ENCODE measurements at regions not wholly inside any gene's neighbourhood (a gene's known extent, or its start where the extent isn't known, plus 50 kb on each side); places are given as distances from the start of the nearest gene placed in this dataset.
"Not testable (repeated sequence)": the region's sequence is repeated elsewhere in the genome, so short reads cannot be mapped to it uniquely, and the experiment has no call there.

DNA sequence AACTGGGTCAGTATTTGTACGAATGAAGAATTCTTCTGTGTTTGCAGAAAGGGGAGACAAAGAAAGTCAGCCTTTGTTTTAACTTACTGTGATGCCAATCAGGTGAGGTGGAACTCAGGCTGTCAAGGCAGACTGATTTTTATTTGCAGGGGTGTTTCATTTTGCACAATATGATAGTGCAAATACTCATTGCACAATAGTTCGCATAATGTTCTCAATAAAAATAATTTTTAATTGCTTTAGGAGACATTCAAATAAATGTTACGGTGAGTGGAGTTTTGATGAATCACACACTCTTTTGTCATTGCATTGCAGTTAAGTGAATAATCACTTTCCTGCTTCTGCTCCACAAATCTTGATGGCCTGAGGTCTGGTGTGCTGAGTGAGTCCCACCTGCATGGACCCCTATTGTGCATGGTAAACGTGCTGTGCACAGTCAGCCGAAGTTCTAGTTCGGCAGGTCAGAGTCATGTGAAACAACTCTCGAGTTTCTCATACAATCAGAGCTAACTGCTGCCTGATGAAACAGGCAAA lies 141.3 kb upstream of the FZD8 start:
- DNase-seq: no peak
- intact Hi-C loops (cut with DNase I): no loop called here
- no peaks in the 10 kb centered on the region for H3K9me3 ChIP-seq (ENCODE audit: control insufficient read depth, low read length)
- 54% methylated on average over 7 of the region's 7 CpGs for WGBS
- no peak overlapping the region for H3K4me3 ChIP-seq (ENCODE audit: low read length)
- no peak for ATAC-seq
- H3K27ac ChIP-seq (ENCODE audit: low read length): no peak overlapping the region
- H3K27me3 ChIP-seq (ENCODE audit: control insufficient read depth, insufficient read depth): no peaks in the 10 kb centered on the region
- no peaks in the 10 kb centered on the region for H3K4me1 ChIP-seq (ENCODE audit: control insufficient read depth, insufficient read depth, low read length)

DNA sequence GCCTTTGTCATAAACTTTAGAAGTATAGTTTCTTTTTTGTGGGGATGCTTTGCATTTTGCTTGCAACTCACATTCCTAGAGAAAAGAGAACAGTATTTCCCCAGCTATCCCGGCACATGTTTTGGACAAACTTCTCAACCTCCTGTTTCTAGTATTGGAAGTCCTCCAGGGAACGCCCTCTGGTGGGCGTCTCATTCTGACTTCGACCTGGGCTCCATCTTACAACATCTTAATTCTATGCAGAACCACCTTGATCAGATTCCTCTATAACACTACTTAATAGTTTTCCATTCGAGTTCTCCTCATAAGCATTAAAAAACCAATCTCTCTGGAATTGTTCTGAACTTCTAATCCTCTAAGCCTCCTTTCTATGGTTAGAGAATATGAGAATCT lies 139.5 kb upstream of the FZD8 start:
- no peaks in the 10 kb centered on the region for H3K9me3 ChIP-seq (ENCODE audit: control insufficient read depth, low read length)
- WGBS: 44% methylated on average over 5 of the region's 5 CpGs
- no peak overlapping the region for H3K4me3 ChIP-seq (ENCODE audit: low read length)
- no peaks in the 10 kb centered on the region for H3K4me1 ChIP-seq (ENCODE audit: control insufficient read depth, insufficient read depth, low read length)
- ATAC-seq (no peak), DNase-seq (peak in 1 of 3 donors; percentile 59)
- H3K27ac ChIP-seq (ENCODE audit: low read length): no peak overlapping the region
- no peaks in the 10 kb centered on the region for H3K27me3 ChIP-seq (ENCODE audit: control insufficient read depth, insufficient read depth)
- intact Hi-C loops (cut with DNase I): no loop called here

DNA sequence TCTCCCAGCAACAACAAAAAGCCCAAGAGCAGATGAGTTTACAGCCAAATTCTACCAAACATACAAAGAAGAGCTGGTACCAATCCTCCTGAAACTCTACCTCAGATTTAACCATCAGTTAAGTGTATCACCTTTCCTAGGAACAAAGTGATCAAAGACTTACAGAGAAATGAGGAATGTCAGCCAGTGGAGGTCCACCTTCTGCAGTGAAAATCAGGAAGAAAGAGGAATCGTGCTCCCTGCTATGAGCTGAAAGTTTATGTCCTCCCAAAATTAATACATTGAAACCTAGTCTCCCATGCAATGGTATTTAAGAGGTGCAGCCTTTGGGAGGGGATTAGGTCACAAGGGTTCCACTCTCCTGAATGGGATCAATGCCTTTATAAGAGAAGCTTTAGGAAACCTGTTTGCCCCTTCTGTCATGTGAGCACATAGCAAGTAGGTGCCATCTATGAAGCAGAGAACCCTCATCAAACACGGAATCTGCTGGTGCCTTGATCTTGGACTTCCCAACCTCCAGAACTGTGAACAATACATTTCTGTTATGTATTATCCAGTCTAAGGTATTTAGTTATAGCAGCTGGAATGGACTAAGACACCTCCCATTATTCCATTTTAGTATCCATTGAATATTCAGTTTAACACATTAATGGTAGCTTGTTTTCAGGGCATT lies 139.0 kb upstream of the FZD8 start:
- no peak for DNase-seq
- Histone ChIP-seq H3K4me3 (ENCODE audit: low read length) (no peak overlapping the region), H3K27me3 (ENCODE audit: control insufficient read depth, insufficient read depth) (no peaks in the 10 kb centered on the region), H3K9me3 (ENCODE audit: control insufficient read depth, low read length) (no peaks in the 10 kb centered on the region), H3K4me1 (ENCODE audit: control insufficient read depth, insufficient read depth, low read length) (no peaks in the 10 kb centered on the region), H3K27ac (ENCODE audit: low read length) (no peak overlapping the region)
- no peak for ATAC-seq
- WGBS: 93% methylated on average over 2 of the region's 2 CpGs
- intact Hi-C loops (cut with DNase I): no loop called here

DNA sequence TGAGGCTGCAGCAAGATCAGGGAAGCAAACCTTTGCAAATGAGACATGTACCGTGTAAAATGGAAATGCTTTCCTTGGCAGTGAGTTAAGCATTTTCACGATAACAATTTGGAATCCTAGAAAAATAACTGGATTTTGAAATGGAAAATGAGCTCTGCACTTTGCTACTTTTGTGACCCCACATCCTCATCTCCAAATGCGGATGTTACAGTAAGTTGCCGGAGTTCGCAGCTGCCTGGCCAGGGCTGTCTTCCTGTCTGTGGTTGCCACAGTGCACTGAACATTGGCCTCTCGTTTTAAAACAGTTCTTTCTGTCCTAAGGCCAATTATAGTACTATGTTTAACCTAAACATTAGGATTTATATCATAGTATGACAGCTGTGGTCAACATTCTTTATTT lies 136.2 kb upstream of the FZD8 start:
- intact Hi-C loops (cut with DNase I): no loop called here
- Histone ChIP-seq H3K9me3 (ENCODE audit: control insufficient read depth, low read length) (no peaks in the 10 kb centered on the region), H3K4me1 (ENCODE audit: control insufficient read depth, insufficient read depth, low read length) (no peaks in the 10 kb centered on the region), H3K4me3 (ENCODE audit: low read length) (no peak overlapping the region), H3K27me3 (ENCODE audit: control insufficient read depth, insufficient read depth) (no peaks in the 10 kb centered on the region), H3K27ac (ENCODE audit: low read length) (no peak overlapping the region)
- 33% methylated on average over 6 of the region's 6 CpGs for WGBS
- ATAC-seq (peak; percentile 38 to 52), DNase-seq (peak in 1 of 3 donors; percentile 60)

DNA sequence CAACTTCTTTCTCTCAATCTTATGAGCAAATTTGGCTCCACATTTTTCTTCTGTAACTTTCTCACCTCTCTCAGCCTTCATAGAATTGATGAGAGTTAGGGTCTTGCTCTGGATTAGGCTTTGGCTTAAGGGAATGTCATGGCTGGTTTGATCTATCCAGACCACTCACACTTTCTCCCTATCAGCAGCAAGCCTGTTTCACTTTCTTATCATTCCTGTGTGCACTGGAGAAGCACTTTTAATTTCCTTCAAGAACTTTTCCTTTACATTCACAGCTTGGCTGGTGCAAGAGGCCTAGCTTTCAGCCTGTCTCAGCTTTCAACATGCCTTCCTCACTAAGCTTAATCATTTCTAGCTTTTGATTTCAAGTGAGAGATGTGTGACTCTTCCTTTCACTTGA lies 134.5 kb upstream of the FZD8 start:
- H3K4me1 ChIP-seq (ENCODE audit: control insufficient read depth, insufficient read depth, low read length); H3K4me3 ChIP-seq (ENCODE audit: low read length); H3K27me3 ChIP-seq (ENCODE audit: control insufficient read depth, insufficient read depth); intact Hi-C loops (cut with DNase I); H3K27ac ChIP-seq (ENCODE audit: low read length); ATAC-seq; H3K9me3 ChIP-seq (ENCODE audit: control insufficient read depth, low read length); DNase-seq: not testable (repeated sequence)

DNA sequence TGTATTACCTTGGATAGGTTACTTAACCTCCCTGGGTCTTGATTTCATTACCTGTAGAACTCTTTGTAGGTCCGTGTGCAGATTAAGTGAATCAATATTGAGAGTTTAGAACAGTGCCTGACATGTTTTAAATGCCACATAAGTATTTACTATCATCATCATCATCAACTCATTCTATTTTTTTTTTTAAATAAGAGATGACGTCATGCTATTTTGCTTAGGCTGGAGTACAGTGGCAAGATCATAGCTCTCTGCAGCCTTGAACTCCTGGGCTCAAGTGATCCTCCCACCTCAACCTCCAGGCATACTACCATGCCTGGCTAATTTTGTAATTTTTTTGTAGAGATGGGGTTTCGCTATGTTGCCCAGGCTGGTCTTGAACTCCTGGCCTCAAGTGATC lies 132.0 kb upstream of the FZD8 start:
- intact Hi-C loops (cut with DNase I): no loop called here
- 92% methylated on average over 3 of the region's 3 CpGs for WGBS
- ATAC-seq (no peak), DNase-seq (no peak)
- Histone ChIP-seq H3K27ac (ENCODE audit: low read length) (no peak overlapping the region), H3K9me3 (ENCODE audit: control insufficient read depth, low read length) (no peaks in the 10 kb centered on the region), H3K4me1 (ENCODE audit: control insufficient read depth, insufficient read depth, low read length) (peaks cover 6% of the 10 kb centered on the region), H3K4me3 (ENCODE audit: low read length) (no peak overlapping the region), H3K27me3 (ENCODE audit: control insufficient read depth, insufficient read depth) (no peaks in the 10 kb centered on the region)

DNA sequence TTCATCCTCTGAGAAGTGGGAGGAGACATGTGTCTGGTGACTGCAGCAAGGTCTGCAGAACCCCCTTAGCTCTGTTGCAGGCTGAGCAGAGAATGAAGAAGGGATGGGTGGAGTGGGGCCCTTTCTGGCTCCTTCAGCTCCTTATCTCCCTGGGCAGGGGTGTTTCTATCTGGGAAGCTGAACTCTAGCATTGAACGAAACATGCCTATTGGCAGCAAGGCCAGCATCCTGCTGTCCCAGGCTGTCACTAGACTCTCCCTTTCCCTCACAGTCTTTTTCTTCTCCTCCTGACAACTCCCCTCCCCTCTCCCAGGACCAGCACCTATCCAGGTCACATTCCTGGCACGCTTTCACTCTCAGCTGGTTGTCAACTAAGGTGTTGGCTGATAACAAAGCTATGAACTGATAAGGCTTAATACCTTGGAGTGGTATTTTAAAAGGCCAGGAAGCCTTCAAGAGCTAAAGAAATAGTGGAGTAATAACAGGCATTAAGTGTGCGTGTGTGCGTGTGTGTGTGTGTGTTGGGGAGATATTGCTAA lies 128.8 kb upstream of the FZD8 start:
- H3K27me3 ChIP-seq (ENCODE audit: control insufficient read depth, insufficient read depth): no peaks in the 10 kb centered on the region
- intact Hi-C loops (cut with DNase I): no loop called here
- H3K4me1 ChIP-seq (ENCODE audit: control insufficient read depth, insufficient read depth, low read length): peaks cover 6% of the 10 kb centered on the region
- DNase-seq (no peak), ATAC-seq (peak in 1 of 2 donors; percentile 65)
- H3K27ac ChIP-seq (ENCODE audit: low read length): no peak overlapping the region
- no peaks in the 10 kb centered on the region for H3K9me3 ChIP-seq (ENCODE audit: control insufficient read depth, low read length)
- WGBS: 47% methylated on average over 4 of the region's 4 CpGs
- no peak overlapping the region for H3K4me3 ChIP-seq (ENCODE audit: low read length)

DNA sequence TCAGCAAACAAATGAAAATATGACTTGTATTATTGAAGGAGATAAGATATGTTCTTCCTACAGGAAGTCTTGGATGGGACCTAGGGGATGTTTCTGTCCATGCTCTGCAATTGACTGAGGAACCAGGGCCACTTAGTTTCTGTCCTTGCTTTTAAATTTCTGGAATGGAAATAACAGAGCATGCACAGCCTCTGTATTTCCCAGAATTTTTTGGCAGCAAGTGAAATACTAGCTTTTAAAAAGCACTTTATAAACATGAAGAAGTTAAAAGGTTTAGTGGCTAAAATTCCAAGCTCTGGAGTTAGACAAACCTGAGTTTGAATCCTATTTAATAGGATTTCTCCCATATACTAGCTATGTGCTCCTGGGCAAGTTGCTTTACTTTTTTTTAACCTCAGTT lies 127.7 kb upstream of the FZD8 start:
- H3K4me1 ChIP-seq (ENCODE audit: control insufficient read depth, insufficient read depth, low read length): peaks cover 6% of the 10 kb centered on the region
- ATAC-seq (no peak), DNase-seq (no peak)
- intact Hi-C loops (cut with DNase I): no loop called here
- H3K9me3 ChIP-seq (ENCODE audit: control insufficient read depth, low read length): no peaks in the 10 kb centered on the region
- no peak overlapping the region for H3K4me3 ChIP-seq (ENCODE audit: low read length)
- H3K27me3 ChIP-seq (ENCODE audit: control insufficient read depth, insufficient read depth): no peaks in the 10 kb centered on the region
- no peak overlapping the region for H3K27ac ChIP-seq (ENCODE audit: low read length)

DNA sequence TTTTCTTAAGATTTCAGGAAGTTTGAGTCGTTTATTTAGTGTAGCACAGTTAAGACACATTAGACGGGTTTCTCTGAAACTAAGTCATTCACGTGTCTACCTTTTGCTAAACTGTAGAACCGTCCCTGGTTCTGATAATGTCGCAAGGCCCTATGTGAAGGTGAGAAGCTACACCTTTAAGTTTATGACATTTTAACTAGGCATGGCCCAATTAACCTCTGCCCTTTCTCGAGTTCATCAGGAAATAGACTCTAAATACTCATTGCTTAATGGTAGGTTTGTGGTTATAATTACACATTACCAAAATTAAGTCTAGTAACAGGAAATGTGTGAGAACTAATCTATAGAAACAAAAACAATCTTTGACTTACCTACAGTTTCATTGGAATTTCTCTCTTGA lies 126.6 kb upstream of the FZD8 start:
- peaks cover 6% of the 10 kb centered on the region for H3K4me1 ChIP-seq (ENCODE audit: control insufficient read depth, insufficient read depth, low read length)
- H3K27me3 ChIP-seq (ENCODE audit: control insufficient read depth, insufficient read depth): no peaks in the 10 kb centered on the region
- 77% methylated on average over 6 of the region's 6 CpGs for WGBS
- no peak for ATAC-seq
- H3K4me3 ChIP-seq (ENCODE audit: low read length): no peak overlapping the region
- DNase-seq: no peak
- intact Hi-C loops (cut with DNase I): no loop called here
- H3K9me3 ChIP-seq (ENCODE audit: control insufficient read depth, low read length): no peaks in the 10 kb centered on the region
- no peak overlapping the region for H3K27ac ChIP-seq (ENCODE audit: low read length)

DNA sequence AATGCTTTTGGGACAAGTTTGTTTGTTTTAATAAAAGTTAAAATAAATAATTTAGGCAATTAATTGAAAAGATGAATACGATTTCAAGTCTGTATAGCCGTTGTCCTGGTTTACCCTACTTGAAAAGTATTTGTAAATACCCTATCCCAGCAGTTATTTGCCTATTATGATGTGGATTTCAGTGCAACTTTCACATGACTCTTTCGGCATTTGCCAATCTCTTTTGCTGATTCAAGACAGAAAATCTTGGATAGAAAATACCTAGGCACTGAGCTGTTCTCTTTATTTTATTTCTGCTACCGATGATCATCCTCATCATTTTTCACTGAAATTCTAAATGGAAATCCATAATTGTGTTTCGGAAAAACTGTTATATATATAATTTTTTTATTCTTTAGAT lies 125.9 kb upstream of the FZD8 start:
- WGBS: 76% methylated on average over 5 of the region's 5 CpGs
- no peak overlapping the region for H3K27ac ChIP-seq (ENCODE audit: low read length)
- H3K4me1 ChIP-seq (ENCODE audit: control insufficient read depth, insufficient read depth, low read length): peaks cover 6% of the 10 kb centered on the region
- H3K4me3 ChIP-seq (ENCODE audit: low read length): no peak overlapping the region
- no peaks in the 10 kb centered on the region for H3K9me3 ChIP-seq (ENCODE audit: control insufficient read depth, low read length)
- DNase-seq: no peak
- H3K27me3 ChIP-seq (ENCODE audit: control insufficient read depth, insufficient read depth): no peaks in the 10 kb centered on the region
- ATAC-seq: no peak
- intact Hi-C loops (cut with DNase I): no loop called here

DNA sequence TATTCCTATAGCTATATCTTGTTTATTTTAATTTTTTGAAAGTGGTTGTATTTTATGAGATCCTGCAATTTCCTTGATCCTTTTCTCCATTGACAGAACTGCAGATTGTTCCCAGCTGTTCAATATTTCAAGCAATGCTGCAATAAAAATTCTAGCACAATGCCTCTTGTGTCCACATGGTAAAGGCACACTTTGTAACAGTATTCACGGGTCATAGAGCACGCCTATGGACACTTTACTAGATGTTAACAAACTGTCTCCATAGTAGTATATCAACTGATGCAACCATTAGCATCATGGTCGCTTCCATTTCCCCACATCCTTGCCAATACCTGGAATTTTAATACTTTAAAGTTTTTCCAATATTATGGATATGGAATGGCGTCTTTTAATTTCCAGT lies 123.9 kb upstream of the FZD8 start:
- Histone ChIP-seq H3K4me3 (ENCODE audit: low read length) (no peak overlapping the region), H3K27ac (ENCODE audit: low read length) (no peak overlapping the region), H3K4me1 (ENCODE audit: control insufficient read depth, insufficient read depth, low read length) (peaks cover 4% of the 10 kb centered on the region), H3K27me3 (ENCODE audit: control insufficient read depth, insufficient read depth) (no peaks in the 10 kb centered on the region), H3K9me3 (ENCODE audit: control insufficient read depth, low read length) (no peaks in the 10 kb centered on the region)
- no peak for DNase-seq
- no peak for ATAC-seq
- 94% methylated on average over 4 of the region's 4 CpGs for WGBS
- intact Hi-C loops (cut with DNase I): no loop called here

DNA sequence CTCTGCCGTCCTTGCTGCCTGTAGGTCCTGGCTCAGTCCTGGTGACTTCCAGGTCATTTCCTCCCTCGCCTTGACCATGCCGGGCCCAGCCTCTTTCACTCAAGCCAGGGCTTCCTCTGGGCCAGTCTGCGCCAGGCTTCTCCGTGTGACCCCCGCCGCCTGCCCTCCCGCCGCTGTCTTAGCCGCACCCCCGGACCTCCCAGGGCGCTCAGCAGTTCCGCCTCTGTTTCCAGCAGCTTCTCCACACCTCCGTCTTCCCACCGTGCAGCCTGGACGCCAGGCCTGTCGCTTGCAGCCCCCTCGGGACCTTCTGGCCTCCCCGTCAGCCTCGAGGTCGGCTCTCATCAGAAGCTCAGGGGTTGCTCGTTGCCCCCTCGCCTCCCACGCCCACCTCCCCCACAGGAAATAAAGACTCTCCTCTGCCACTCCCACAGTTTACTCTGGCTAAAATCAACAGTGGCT lies 123.0 kb upstream of the FZD8 start:
- H3K4me3 ChIP-seq (ENCODE audit: low read length): no peak overlapping the region
- ATAC-seq: peak; percentile 81 to 88
- 48% methylated on average over 24 of the region's 24 CpGs for WGBS

More for the DNA sequence above, 123.0 kb upstream of the FZD8 start:
- DNase-seq: peak; percentile 35 to 77 (median 65)
- Histone ChIP-seq H3K4me1 (ENCODE audit: control insufficient read depth, insufficient read depth, low read length) (no peaks in the 10 kb centered on the region), H3K27me3 (ENCODE audit: control insufficient read depth, insufficient read depth) (no peaks in the 10 kb centered on the region), H3K27ac (ENCODE audit: low read length) (no peak overlapping the region), H3K9me3 (ENCODE audit: control insufficient read depth, low read length) (no peaks in the 10 kb centered on the region)
- intact Hi-C loops (cut with DNase I): no loop called here
